HEK293 (cell line): ENCODE measurements at regions not wholly inside any gene's neighbourhood (a gene's known extent, or its start where the extent isn't known, plus 50 kb on each side); places are given as distances from the start of the nearest gene placed in this dataset.

Experiments used
- CTCF ChIA-PET: fragments of 350-600 bp; formaldehyde crosslinking; extraction: SDS; loops from one replicate; lab custom pipeline; 2021; ENCODE audit warnings: antibody characterized with exemption; lab: Yijun Ruan, JAX
- POLR2A ChIA-PET: fragments of 300-600 bp; formaldehyde crosslinking; extraction: SDS; loops from one replicate; lab custom pipeline; 2020; ENCODE audit warnings: antibody characterized with exemption, inconsistent platforms; lab: Yijun Ruan, JAX
- H3K27ac ChIP-seq: fragments of 200-500 bp; sonication (Bioruptor generic); 2 replicates; pipeline ENCODE4 v1.5.1; 2014; ENCODE audit warnings: low read depth, low read length, control low read depth, inconsistent platforms; ENCODE audit errors: extremely low read depth
- H3K36me3 ChIP-seq, 2 experiments: fragments of 200-500 bp in 1 of 2; sonication (Bioruptor generic) in 1 of 2; 1 replicate in 1 of 2; 2 replicates in 1 of 2; pipeline ENCODE4 v1.5.1; 2014 to 2017; ENCODE audit warnings: inconsistent platforms in 2 of 2, low read length in 2 of 2; ENCODE audit not compliant: control insufficient read depth in 2 of 2, insufficient read depth in 1 of 2
- H3K4me1 ChIP-seq: fragments of 200-500 bp; sonication (Bioruptor generic); 2 replicates; pipeline ENCODE4 v1.5.1; 2014; ENCODE audit warnings: mild to moderate bottlenecking, low read length, inconsistent platforms; ENCODE audit not compliant: control insufficient read depth, insufficient read depth
- H3K4me3 ChIP-seq: 2 replicates; pipeline ENCODE4 v1.5.1; 2011; ENCODE audit warnings: low read depth, mild to moderate bottlenecking, control low read depth, low read length, moderate library complexity
- H3K9me3 ChIP-seq: fragments of 200-500 bp; sonication (Bioruptor generic); 2 replicates; pipeline ENCODE4 v1.5.1; 2014; ENCODE audit warnings: low read depth, low read length, inconsistent platforms; ENCODE audit not compliant: control insufficient read depth, insufficient read depth
- GLIS1 ChIP-seq: fragments of 450-650 bp; formaldehyde crosslinking; IDR thresholded peaks from 2 replicates; pipeline ENCODE4 v1.5.1; 2016; ENCODE audit warnings: missing biosample characterization, missing genetic modification characterization
- OVOL3 ChIP-seq: fragments of 450-650 bp; formaldehyde crosslinking; IDR thresholded peaks from 2 replicates; pipeline ENCODE4 v1.5.1; 2016; ENCODE audit warnings: missing biosample characterization, missing genetic modification characterization
- RBAK ChIP-seq: fragments of 450-650 bp; formaldehyde crosslinking; IDR thresholded peaks from 2 replicates; pipeline ENCODE4 v1.5.1; 2016; ENCODE audit warnings: missing biosample characterization, missing genetic modification characterization
- ZBTB8A ChIP-seq: fragments of 450-650 bp; formaldehyde crosslinking; IDR thresholded peaks from 2 replicates; pipeline ENCODE4 v1.5.1; 2016; ENCODE audit warnings: missing biosample characterization, missing genetic modification characterization
- ZFP3 ChIP-seq: fragments of 450-650 bp; formaldehyde crosslinking; IDR thresholded peaks from 2 replicates; pipeline ENCODE4 v1.5.1; 2016; ENCODE audit warnings: low read depth, missing biosample characterization, missing genetic modification characterization
- ZFP41 ChIP-seq: fragments of 450-650 bp; formaldehyde crosslinking; IDR thresholded peaks from 2 replicates; pipeline ENCODE4 v1.5.1; 2016; ENCODE audit warnings: missing biosample characterization, missing genetic modification characterization, borderline replicate concordance
- ZFP69B ChIP-seq: fragments of 450-650 bp; formaldehyde crosslinking; IDR thresholded peaks from 2 replicates; pipeline ENCODE4 v1.5.1; 2016; ENCODE audit warnings: missing biosample characterization, missing genetic modification characterization
- ZNF112 ChIP-seq: fragments of 450-650 bp; formaldehyde crosslinking; IDR thresholded peaks from 2 replicates; pipeline ENCODE4 v1.5.0; 2017; ENCODE audit warnings: missing biosample characterization, missing genetic modification characterization
- ZNF121 ChIP-seq: fragments of 450-650 bp; formaldehyde crosslinking; IDR thresholded peaks from 2 replicates; pipeline ENCODE4 v1.5.1; 2016; ENCODE audit warnings: missing biosample characterization, missing genetic modification characterization
- ZNF133 ChIP-seq: fragments of 450-650 bp; formaldehyde crosslinking; IDR thresholded peaks from 2 replicates; pipeline ENCODE4 v1.5.1; 2016; ENCODE audit warnings: missing biosample characterization, missing genetic modification characterization
- ZNF146 ChIP-seq: fragments of 450-650 bp; formaldehyde crosslinking; IDR thresholded peaks from 2 replicates; pipeline ENCODE4 v1.5.1; 2016; ENCODE audit warnings: missing biosample characterization, missing genetic modification characterization
- ZNF19 ChIP-seq: fragments of 450-650 bp; formaldehyde crosslinking; IDR thresholded peaks from 2 replicates; pipeline ENCODE4; 2016; ENCODE audit warnings: missing biosample characterization, missing genetic modification characterization, low read depth
- ZNF335 ChIP-seq: fragments of 450-650 bp; formaldehyde crosslinking; conservative IDR thresholded peaks from 2 replicates; pipeline ENCODE4 v1.5.1; 2016; ENCODE audit warnings: missing biosample characterization, missing genetic modification characterization
- ZNF391 ChIP-seq: fragments of 450-650 bp; formaldehyde crosslinking; IDR thresholded peaks from 2 replicates; pipeline ENCODE4 v1.5.1; 2016; ENCODE audit warnings: low read depth, missing biosample characterization, missing genetic modification characterization, borderline replicate concordance
- ZNF48 ChIP-seq: fragments of 450-650 bp; formaldehyde crosslinking; IDR thresholded peaks from 2 replicates; pipeline ENCODE4 v1.5.1; 2016; ENCODE audit warnings: missing biosample characterization, missing genetic modification characterization
- ZNF558 ChIP-seq: fragments of 450-650 bp; formaldehyde crosslinking; IDR thresholded peaks from 2 replicates; pipeline ENCODE4 v1.5.1; 2016; ENCODE audit warnings: missing biosample characterization, missing genetic modification characterization
- ZNF701 ChIP-seq: fragments of 450-650 bp; formaldehyde crosslinking; IDR thresholded peaks from 2 replicates; pipeline ENCODE4 v1.5.1; 2016; ENCODE audit warnings: missing biosample characterization, missing genetic modification characterization
- ZNF830 ChIP-seq: fragments of 450-650 bp; IDR thresholded peaks from 2 replicates; pipeline ENCODE4 v1.5.0; 2018; ENCODE audit warnings: missing biosample characterization, missing genetic modification characterization, low read depth, mild to moderate bottlenecking, moderate library complexity
- TF ChIP-seq, protein P1 (sequence below): fragments of 450-650 bp; formaldehyde crosslinking; IDR thresholded peaks from 2 replicates; pipeline ENCODE4 v1.5.1; 2016; ENCODE audit warnings: missing biosample characterization, missing genetic modification characterization
- TF ChIP-seq, protein P2 (sequence below): sonication (generic); formaldehyde crosslinking; IDR thresholded peaks from 2 replicates; pipeline ENCODE4 v1.8.1; 2022; ENCODE audit warnings: mild to moderate bottlenecking, moderate library complexity, missing genetic modification reagents
- TF ChIP-seq, protein P3 (sequence below): fragments of 450-650 bp; formaldehyde crosslinking; IDR thresholded peaks from 2 replicates; pipeline ENCODE4 v1.5.1; 2016; ENCODE audit warnings: missing biosample characterization, missing genetic modification characterization
- TF ChIP-seq, protein P4 (sequence below): fragments of 450-650 bp; formaldehyde crosslinking; IDR thresholded peaks from 2 replicates; pipeline ENCODE4 v1.5.1; 2017; ENCODE audit warnings: missing biosample characterization, missing genetic modification characterization

- TF ChIP-seq ZFP41 (tag by site-specific recombination) (no peak), ZNF133 (no peak), ZNF830 (tag by site-specific recombination) (no peak)
These were observed 303.5 kb downstream of the ANKRD50 start (continued) for GRCh38 chr4:124409044-124409443.

- Histone ChIP-seq H3K27ac (no peak overlapping the region), H3K4me1 (no peaks in the 10 kb centered on the region), H3K9me3 (no peaks in the 10 kb centered on the region), H3K36me3 (no peaks in the 10 kb centered on the region), H3K4me3 (no peak overlapping the region)
- POLR2A ChIA-PET, result no interaction called here
- TF ChIP-seq ZNF19 (tag by site-specific recombination) (no peak), RBAK (no peak), ZFP3 (no peak), ZNF335 (tag by site-specific recombination) (no peak), ZNF558 (tag by site-specific recombination) (no peak), ZNF48 (tag by site-specific recombination) (no peak), ZNF701 (tag by site-specific recombination) (no peak)
- TF ChIP-seq, protein P1, sequence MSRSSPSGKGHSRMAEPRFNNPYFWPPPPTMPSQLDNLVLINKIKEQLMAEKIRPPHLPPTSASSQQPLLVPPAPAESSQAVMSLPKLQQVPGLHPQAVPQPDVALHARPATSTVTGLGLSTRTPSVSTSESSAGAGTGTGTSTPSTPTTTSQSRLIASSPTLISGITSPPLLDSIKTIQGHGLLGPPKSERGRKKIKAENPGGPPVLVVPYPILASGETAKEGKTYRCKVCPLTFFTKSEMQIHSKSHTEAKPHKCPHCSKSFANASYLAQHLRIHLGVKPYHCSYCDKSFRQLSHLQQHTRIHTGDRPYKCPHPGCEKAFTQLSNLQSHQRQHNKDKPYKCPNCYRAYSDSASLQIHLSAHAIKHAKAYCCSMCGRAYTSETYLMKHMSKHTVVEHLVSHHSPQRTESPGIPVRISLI (tag by site-specific recombination), result no peak
- TF ChIP-seq, protein P2, sequence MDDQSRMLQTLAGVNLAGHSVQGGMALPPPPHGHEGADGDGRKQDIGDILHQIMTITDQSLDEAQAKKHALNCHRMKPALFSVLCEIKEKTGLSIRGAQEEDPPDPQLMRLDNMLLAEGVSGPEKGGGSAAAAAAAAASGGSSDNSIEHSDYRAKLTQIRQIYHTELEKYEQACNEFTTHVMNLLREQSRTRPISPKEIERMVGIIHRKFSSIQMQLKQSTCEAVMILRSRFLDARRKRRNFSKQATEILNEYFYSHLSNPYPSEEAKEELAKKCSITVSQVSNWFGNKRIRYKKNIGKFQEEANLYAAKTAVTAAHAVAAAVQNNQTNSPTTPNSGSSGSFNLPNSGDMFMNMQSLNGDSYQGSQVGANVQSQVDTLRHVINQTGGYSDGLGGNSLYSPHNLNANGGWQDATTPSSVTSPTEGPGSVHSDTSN, result no peak
- CTCF ChIA-PET, result no interaction called here
These were observed 298.1 kb downstream of the ANKRD50 start for GRCh38 chr4:124414276-124415040.

DNA sequence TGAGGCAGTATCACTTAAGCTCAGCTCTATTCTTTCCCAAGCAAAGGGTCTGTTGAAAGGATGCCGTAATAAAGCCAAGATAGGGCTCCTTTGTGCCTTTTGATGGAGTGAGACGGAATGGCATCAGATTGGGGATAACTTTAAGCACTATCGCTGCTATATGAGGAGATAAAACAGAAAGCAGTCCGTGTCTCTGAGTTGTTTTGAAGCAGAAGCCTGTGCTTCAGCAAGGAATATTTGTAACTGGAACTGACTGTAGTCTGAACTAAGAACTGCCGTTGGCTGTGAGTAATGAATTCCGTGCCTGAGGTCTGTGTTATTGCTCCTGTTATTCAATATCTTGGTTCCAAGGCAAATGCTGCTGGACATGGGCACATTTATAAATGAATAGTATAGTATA, 297.4 kb downstream of the ANKRD50 start:
- Histone ChIP-seq H3K4me1 (no peaks in the 10 kb centered on the region), H3K9me3 (no peaks in the 10 kb centered on the region), H3K27ac (no peak overlapping the region), H3K36me3 (no peaks in the 10 kb centered on the region), H3K4me3 (no peak overlapping the region)
- CTCF ChIA-PET, result no interaction called here
- POLR2A ChIA-PET, result no interaction called here
- TF ChIP-seq ZBTB8A (tag by site-specific recombination) (no peak), ZNF146 (tag by site-specific recombination) (no peak), ZFP69B (tag by site-specific recombination) (no peak), ZFP41 (tag by site-specific recombination) (no peak), ZNF112 (no peak), ZNF391 (no peak), GLIS1 (no peak), ZNF121 (tag by site-specific recombination) (no peak), OVOL3 (no peak)
- TF ChIP-seq, protein P3, sequence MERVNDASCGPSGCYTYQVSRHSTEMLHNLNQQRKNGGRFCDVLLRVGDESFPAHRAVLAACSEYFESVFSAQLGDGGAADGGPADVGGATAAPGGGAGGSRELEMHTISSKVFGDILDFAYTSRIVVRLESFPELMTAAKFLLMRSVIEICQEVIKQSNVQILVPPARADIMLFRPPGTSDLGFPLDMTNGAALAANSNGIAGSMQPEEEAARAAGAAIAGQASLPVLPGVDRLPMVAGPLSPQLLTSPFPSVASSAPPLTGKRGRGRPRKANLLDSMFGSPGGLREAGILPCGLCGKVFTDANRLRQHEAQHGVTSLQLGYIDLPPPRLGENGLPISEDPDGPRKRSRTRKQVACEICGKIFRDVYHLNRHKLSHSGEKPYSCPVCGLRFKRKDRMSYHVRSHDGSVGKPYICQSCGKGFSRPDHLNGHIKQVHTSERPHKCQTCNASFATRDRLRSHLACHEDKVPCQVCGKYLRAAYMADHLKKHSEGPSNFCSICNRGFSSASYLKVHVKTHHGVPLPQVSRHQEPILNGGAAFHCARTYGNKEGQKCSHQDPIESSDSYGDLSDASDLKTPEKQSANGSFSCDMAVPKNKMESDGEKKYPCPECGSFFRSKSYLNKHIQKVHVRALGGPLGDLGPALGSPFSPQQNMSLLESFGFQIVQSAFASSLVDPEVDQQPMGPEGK (tag by site-specific recombination), result no peak
- TF ChIP-seq, protein P4, sequence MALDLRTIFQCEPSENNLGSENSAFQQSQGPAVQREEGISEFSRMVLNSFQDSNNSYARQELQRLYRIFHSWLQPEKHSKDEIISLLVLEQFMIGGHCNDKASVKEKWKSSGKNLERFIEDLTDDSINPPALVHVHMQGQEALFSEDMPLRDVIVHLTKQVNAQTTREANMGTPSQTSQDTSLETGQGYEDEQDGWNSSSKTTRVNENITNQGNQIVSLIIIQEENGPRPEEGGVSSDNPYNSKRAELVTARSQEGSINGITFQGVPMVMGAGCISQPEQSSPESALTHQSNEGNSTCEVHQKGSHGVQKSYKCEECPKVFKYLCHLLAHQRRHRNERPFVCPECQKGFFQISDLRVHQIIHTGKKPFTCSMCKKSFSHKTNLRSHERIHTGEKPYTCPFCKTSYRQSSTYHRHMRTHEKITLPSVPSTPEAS (tag by site-specific recombination), result no peak
